ENCODE measurements at regions not wholly inside any gene's neighbourhood (a gene's known extent, or its start where the extent isn't known, plus 50 kb on each side); places are given as distances from the start of the nearest gene placed in this dataset.

DNA sequence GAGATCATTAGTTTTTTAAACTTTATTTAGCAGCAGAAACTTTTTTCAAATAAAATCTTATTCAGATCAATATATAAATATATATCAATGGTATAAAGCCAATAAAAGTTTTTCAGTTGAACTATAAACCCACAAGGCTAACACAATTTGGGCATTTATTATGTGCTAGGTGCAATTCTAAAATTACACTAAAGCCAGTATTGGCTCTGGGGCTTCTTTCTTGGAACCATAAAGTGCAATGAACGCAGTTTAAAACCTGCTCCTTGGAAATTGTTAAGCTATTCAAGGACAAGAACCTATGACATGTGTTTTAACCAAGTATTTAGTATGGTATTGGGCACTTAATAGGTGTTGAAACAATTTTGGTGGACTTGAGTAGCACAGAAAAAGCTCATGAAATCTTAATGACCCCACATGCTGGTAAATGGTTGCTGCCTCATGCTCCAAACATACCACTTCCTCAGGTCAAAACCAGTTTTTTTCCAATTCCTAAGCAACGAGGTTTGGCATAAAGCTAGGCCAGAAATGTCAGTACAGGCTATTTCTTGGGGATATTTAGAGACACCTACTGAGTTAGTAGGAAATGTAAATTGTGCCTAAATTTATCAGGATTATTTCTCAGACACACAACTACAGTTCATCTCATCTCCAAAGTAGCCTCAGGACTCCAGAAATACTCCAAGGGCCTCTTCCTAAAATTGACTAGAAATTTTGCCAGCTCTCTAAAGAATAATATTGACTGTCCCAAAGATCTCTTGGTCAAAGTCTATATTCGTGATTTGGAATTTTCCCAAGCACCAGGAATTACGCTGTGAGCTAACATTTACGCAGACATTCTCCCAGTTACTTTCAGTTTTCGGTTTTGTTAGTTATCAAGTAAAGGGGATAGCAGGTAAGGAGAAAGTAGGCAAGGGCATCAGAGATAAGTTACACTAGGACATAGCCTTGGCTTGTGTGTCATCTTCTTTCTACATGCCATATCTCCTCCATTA, 90.9 kb upstream of the LGSN start:
- TF ChIP-seq, protein P1, sequence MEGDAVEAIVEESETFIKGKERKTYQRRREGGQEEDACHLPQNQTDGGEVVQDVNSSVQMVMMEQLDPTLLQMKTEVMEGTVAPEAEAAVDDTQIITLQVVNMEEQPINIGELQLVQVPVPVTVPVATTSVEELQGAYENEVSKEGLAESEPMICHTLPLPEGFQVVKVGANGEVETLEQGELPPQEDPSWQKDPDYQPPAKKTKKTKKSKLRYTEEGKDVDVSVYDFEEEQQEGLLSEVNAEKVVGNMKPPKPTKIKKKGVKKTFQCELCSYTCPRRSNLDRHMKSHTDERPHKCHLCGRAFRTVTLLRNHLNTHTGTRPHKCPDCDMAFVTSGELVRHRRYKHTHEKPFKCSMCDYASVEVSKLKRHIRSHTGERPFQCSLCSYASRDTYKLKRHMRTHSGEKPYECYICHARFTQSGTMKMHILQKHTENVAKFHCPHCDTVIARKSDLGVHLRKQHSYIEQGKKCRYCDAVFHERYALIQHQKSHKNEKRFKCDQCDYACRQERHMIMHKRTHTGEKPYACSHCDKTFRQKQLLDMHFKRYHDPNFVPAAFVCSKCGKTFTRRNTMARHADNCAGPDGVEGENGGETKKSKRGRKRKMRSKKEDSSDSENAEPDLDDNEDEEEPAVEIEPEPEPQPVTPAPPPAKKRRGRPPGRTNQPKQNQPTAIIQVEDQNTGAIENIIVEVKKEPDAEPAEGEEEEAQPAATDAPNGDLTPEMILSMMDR (conservative IDR thresholded peaks at IDR 0.05), result no peak
- TF ChIP-seq ZFX (IDR thresholded peaks at IDR 0.05), result no peak
